ENCODE measurements at regions not wholly inside any gene's neighbourhood (a gene's known extent, or its start where the extent isn't known, plus 50 kb on each side); places are given as distances from the start of the nearest gene placed in this dataset.

DNA sequence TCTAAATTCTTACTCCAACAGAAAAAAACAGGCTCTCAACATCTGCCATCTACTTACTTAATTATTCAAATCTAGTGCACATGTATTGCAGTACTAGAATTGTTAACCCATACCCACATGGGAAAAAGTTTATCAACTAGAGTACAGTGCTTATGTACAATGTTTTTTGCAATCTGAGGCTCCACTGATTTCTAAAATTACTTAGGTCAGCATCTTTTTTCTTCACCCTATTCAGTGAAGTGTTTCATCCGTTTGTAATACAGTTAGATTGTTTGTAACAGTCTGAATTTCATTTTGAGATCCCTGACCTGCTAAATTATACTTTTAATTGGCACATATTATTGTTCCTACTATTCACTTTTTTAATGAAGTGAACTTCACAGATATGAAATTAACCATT lies 402.2 kb downstream of the FOXA2 start:
- 29% methylated on average over 1 of the region's 1 CpG for WGBS
- Histone ChIP-seq H3K4me3 (ENCODE audit: low read depth in 1 of 3, low read length in 3 of 3) (no peak overlapping the region), H3K4me1 (ENCODE audit: control insufficient read depth in 4 of 4, insufficient read depth in 4 of 4, low read length in 3 of 4) (no peaks in the 10 kb centered on the region), H3K27ac (ENCODE audit: low read depth in 1 of 2, low read length in 2 of 2) (no peak overlapping the region), H3K9me3 (ENCODE audit: control insufficient read depth in 4 of 4, low read length in 3 of 4) (peaks cover 0 to 4% (median under 1%) of the 10 kb centered on the region in 4 donors), H3K27me3 (ENCODE audit: control insufficient read depth in 4 of 4, insufficient read depth in 4 of 4, low read length in 3 of 4) (no peaks in the 10 kb centered on the region), H3K9ac (ENCODE audit: low read depth in 1 of 2, low read length in 2 of 2) (no peak overlapping the region), H3K36me3 (ENCODE audit: control insufficient read depth in 4 of 4, insufficient read depth in 3 of 4, low read depth in 1 of 4, low read length in 3 of 4) (no peaks in the 10 kb centered on the region)
- DNase-seq (ENCODE audit: low spot score): no peak
- TF ChIP-seq TAF1 (conservative IDR thresholded peaks at IDR 0.05) (no peak), HNF4G (IDR thresholded peaks at IDR 0.05) (no peak), GABPA (IDR thresholded peaks at IDR 0.05 in 1 of 2, conservative IDR thresholded peaks at IDR 0.05 in 1 of 2) (no peak)
- TF ChIP-seq, protein P1, sequence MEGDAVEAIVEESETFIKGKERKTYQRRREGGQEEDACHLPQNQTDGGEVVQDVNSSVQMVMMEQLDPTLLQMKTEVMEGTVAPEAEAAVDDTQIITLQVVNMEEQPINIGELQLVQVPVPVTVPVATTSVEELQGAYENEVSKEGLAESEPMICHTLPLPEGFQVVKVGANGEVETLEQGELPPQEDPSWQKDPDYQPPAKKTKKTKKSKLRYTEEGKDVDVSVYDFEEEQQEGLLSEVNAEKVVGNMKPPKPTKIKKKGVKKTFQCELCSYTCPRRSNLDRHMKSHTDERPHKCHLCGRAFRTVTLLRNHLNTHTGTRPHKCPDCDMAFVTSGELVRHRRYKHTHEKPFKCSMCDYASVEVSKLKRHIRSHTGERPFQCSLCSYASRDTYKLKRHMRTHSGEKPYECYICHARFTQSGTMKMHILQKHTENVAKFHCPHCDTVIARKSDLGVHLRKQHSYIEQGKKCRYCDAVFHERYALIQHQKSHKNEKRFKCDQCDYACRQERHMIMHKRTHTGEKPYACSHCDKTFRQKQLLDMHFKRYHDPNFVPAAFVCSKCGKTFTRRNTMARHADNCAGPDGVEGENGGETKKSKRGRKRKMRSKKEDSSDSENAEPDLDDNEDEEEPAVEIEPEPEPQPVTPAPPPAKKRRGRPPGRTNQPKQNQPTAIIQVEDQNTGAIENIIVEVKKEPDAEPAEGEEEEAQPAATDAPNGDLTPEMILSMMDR (IDR thresholded peaks at IDR 0.05; ENCODE audit: low read depth, low read length, missing input control): no peak

DNA sequence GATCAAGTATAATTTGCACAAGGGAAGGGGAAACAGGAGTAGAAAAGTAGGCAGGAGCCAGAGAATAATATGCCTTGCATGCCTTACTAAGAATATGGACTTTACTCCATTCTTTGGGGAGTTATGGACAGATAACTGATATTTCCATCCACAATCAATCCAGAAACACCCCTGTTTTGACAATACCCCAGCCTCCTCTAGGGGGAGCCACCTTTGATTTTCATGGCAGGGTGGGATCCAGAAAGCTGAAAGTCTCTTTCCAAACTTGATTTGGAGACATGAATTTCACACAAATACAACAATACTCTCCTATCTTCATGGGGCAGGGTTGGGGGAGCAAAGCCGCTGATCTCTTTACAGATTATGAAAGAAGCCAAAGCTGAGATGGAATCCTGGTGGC lies 404.1 kb downstream of the FOXA2 start:
- Histone ChIP-seq H3K36me3 (ENCODE audit: control insufficient read depth in 4 of 4, insufficient read depth in 3 of 4, low read depth in 1 of 4, low read length in 3 of 4) (no peaks in the 10 kb centered on the region), H3K4me1 (ENCODE audit: control insufficient read depth in 4 of 4, insufficient read depth in 4 of 4, low read length in 3 of 4) (no peaks in the 10 kb centered on the region), H3K27ac (ENCODE audit: low read depth in 1 of 2, low read length in 2 of 2) (no peak overlapping the region), H3K27me3 (ENCODE audit: control insufficient read depth in 4 of 4, insufficient read depth in 4 of 4, low read length in 3 of 4) (no peaks in the 10 kb centered on the region), H3K4me3 (ENCODE audit: low read depth in 1 of 3, low read length in 3 of 3) (no peak overlapping the region), H3K9me3 (ENCODE audit: control insufficient read depth in 4 of 4, low read length in 3 of 4) (peaks cover 0 to 4% (median 1%) of the 10 kb centered on the region in 4 donors), H3K9ac (ENCODE audit: low read depth in 1 of 2, low read length in 2 of 2) (no peak overlapping the region)
- no peak for DNase-seq (ENCODE audit: low spot score)
- WGBS: 58% methylated on average over 1 of the region's 1 CpG
- no peak for TF ChIP-seq ZBTB33 (IDR thresholded peaks at IDR 0.05)
- TF ChIP-seq, protein P2, sequence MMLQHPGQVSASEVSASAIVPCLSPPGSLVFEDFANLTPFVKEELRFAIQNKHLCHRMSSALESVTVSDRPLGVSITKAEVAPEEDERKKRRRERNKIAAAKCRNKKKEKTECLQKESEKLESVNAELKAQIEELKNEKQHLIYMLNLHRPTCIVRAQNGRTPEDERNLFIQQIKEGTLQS (IDR thresholded peaks at IDR 0.05): no peak
- no peak for TF ChIP-seq EGR1 (IDR thresholded peaks at IDR 0.05; ENCODE audit: low read depth in 2 of 2)
- TF ChIP-seq HNF4G (IDR thresholded peaks at IDR 0.05): no peak
- no peak for TF ChIP-seq GABPA (IDR thresholded peaks at IDR 0.05 in 1 of 2, conservative IDR thresholded peaks at IDR 0.05 in 1 of 2)
- TF ChIP-seq JUND (IDR thresholded peaks at IDR 0.05): no peak
- TF ChIP-seq YY1 (IDR thresholded peaks at IDR 0.05): no peak
- TF ChIP-seq FOXA2 (IDR thresholded peaks at IDR 0.05): no peak
- TF ChIP-seq, protein P3, sequence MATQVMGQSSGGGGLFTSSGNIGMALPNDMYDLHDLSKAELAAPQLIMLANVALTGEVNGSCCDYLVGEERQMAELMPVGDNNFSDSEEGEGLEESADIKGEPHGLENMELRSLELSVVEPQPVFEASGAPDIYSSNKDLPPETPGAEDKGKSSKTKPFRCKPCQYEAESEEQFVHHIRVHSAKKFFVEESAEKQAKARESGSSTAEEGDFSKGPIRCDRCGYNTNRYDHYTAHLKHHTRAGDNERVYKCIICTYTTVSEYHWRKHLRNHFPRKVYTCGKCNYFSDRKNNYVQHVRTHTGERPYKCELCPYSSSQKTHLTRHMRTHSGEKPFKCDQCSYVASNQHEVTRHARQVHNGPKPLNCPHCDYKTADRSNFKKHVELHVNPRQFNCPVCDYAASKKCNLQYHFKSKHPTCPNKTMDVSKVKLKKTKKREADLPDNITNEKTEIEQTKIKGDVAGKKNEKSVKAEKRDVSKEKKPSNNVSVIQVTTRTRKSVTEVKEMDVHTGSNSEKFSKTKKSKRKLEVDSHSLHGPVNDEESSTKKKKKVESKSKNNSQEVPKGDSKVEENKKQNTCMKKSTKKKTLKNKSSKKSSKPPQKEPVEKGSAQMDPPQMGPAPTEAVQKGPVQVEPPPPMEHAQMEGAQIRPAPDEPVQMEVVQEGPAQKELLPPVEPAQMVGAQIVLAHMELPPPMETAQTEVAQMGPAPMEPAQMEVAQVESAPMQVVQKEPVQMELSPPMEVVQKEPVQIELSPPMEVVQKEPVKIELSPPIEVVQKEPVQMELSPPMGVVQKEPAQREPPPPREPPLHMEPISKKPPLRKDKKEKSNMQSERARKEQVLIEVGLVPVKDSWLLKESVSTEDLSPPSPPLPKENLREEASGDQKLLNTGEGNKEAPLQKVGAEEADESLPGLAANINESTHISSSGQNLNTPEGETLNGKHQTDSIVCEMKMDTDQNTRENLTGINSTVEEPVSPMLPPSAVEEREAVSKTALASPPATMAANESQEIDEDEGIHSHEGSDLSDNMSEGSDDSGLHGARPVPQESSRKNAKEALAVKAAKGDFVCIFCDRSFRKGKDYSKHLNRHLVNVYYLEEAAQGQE (IDR thresholded peaks at IDR 0.05): no peak
- TF ChIP-seq MAX (IDR thresholded peaks at IDR 0.05): no peak
- TF ChIP-seq HNF4A (conservative IDR thresholded peaks at IDR 0.05): no peak
- TF ChIP-seq RXRA (IDR thresholded peaks at IDR 0.05): no peak
- TF ChIP-seq SP1 (IDR thresholded peaks at IDR 0.05): no peak
- TF ChIP-seq, protein P1 (IDR thresholded peaks at IDR 0.05; ENCODE audit: low read depth, low read length, missing input control): no peak
- no peak for TF ChIP-seq FOXA1 (IDR thresholded peaks at IDR 0.05)
- TF ChIP-seq RAD21 (IDR thresholded peaks at IDR 0.05): no peak
- no peak for TF ChIP-seq NR2F2 (IDR thresholded peaks at IDR 0.05)

Data from liver (tissue), 8 donors.